ENCODE measurements at regions not wholly inside any gene's neighbourhood (a gene's known extent, or its start where the extent isn't known, plus 50 kb on each side); places are given as distances from the start of the nearest gene placed in this dataset.
A peak's percentile ranks its signal among the peaks of the same experiment; 100 is the strongest.

GRCh38 chr11:11078344-11079086, 220.7 kb upstream of the ZBED5 start:
- POLR2A ChIA-PET: no interaction called here
- DNase-seq (ENCODE audit: extremely low spot score): no peak
- no peak for TF ChIP-seq FOXA1 (IDR thresholded peaks at IDR 0.05)
- TF ChIP-seq ZNF384 (IDR thresholded peaks at IDR 0.05): no peak
- no peak for TF ChIP-seq NFRKB (IDR thresholded peaks at IDR 0.05)
- no peak for TF ChIP-seq TARDBP (IDR thresholded peaks at IDR 0.05)
- no peak for TF ChIP-seq L3MBTL2 (conservative IDR thresholded peaks at IDR 0.05)
- TF ChIP-seq HDGF (IDR thresholded peaks at IDR 0.05; ENCODE audit: borderline replicate concordance): no peak
- no peak for TF ChIP-seq PKNOX1 (IDR thresholded peaks at IDR 0.05)
- TF ChIP-seq FOXM1 (IDR thresholded peaks at IDR 0.05; ENCODE audit: borderline replicate concordance): no peak
- no peak for TF ChIP-seq FOXK2 (IDR thresholded peaks at IDR 0.05)
- no peak for TF ChIP-seq SP1 (IDR thresholded peaks at IDR 0.05)
- TF ChIP-seq BHLHE40 (IDR thresholded peaks at IDR 0.05; ENCODE audit: borderline replicate concordance): no peak
- no peak for TF ChIP-seq LEF1 (IDR thresholded peaks at IDR 0.05; ENCODE audit: borderline replicate concordance)
- CTCF ChIA-PET: no interaction called here

GRCh38 chr11:11077898-11078297, 220.0 kb upstream of the ZBED5 start:
- ChIA-PET POLR2A (no interaction called here), CTCF (no interaction called here)
- DNase-seq (ENCODE audit: extremely low spot score): no peak
- TF ChIP-seq BHLHE40 (IDR thresholded peaks at IDR 0.05; ENCODE audit: borderline replicate concordance) (no peak), NFRKB (IDR thresholded peaks at IDR 0.05) (no peak), L3MBTL2 (conservative IDR thresholded peaks at IDR 0.05) (no peak), SP1 (IDR thresholded peaks at IDR 0.05) (no peak), LEF1 (IDR thresholded peaks at IDR 0.05; ENCODE audit: borderline replicate concordance) (no peak), ZNF384 (IDR thresholded peaks at IDR 0.05) (no peak), ELF4 (IDR thresholded peaks at IDR 0.05) (no peak), CTBP1 (IDR thresholded peaks at IDR 0.05; ENCODE audit: borderline replicate concordance) (no peak), SUZ12 (IDR thresholded peaks at IDR 0.05) (no peak), PKNOX1 (IDR thresholded peaks at IDR 0.05) (no peak)

GRCh38 chr11:11076879-11077278, 219.0 kb upstream of the ZBED5 start:
- POLR2A ChIA-PET: interaction anchor here (1.3 kb wide), 1 partner anchor 268 kb away, joined by 3 read pairs; the partner anchor contains the start of gene EIF4G2
- no peak for DNase-seq (ENCODE audit: extremely low spot score)
- CTCF ChIA-PET: no interaction called here
- TF ChIP-seq TARDBP (IDR thresholded peaks at IDR 0.05) (no peak), HDGF (IDR thresholded peaks at IDR 0.05; ENCODE audit: borderline replicate concordance) (no peak), BHLHE40 (IDR thresholded peaks at IDR 0.05; ENCODE audit: borderline replicate concordance) (no peak)

- POLR2A ChIA-PET: interaction anchor here (1.3 kb wide), 1 partner anchor 267 kb away, joined by 3 read pairs; the partner anchor contains the start of gene EIF4G2
- no peak for DNase-seq (ENCODE audit: extremely low spot score)
- no peak for TF ChIP-seq PKNOX1 (IDR thresholded peaks at IDR 0.05)
- no peak for TF ChIP-seq FOXA1 (IDR thresholded peaks at IDR 0.05)
- no peak for TF ChIP-seq ELF4 (IDR thresholded peaks at IDR 0.05)
- no peak for TF ChIP-seq BHLHE40 (IDR thresholded peaks at IDR 0.05; ENCODE audit: borderline replicate concordance)
- no peak for TF ChIP-seq HDGF (IDR thresholded peaks at IDR 0.05; ENCODE audit: borderline replicate concordance)
- CTCF ChIA-PET: interaction anchor here (0.7 to 0.8 kb wide), 2 partner anchors 156 to 566 kb away, joined by 3 read pairs; no protein-coding TSS in a partner anchor
Measured at GRCh38 chr11:11076276-11076675, 218.4 kb upstream of the ZBED5 start.

- ChIA-PET CTCF (interaction anchor here (0.7 to 1.2 kb wide), 3 partner anchors 142 to 567 kb away, joined by 3 read pairs; no protein-coding TSS in a partner anchor), POLR2A (interaction anchor here (1.3 kb wide), 1 partner anchor 267 kb away, joined by 3 read pairs; the partner anchor contains the start of gene EIF4G2)
- DNase-seq (ENCODE audit: extremely low spot score): peak; percentile 17
- TF ChIP-seq FOXM1 (IDR thresholded peaks at IDR 0.05; ENCODE audit: borderline replicate concordance) (no peak), PKNOX1 (IDR thresholded peaks at IDR 0.05) (peak; percentile 53)
Measured at GRCh38 chr11:11075515-11076171, 217.8 kb upstream of the ZBED5 start.

- POLR2A ChIA-PET: no interaction called here
- TF ChIP-seq NFRKB (IDR thresholded peaks at IDR 0.05): no peak
- no peak for TF ChIP-seq SP1 (IDR thresholded peaks at IDR 0.05)
- TF ChIP-seq LEF1 (IDR thresholded peaks at IDR 0.05; ENCODE audit: borderline replicate concordance): no peak
- no peak for TF ChIP-seq PKNOX1 (IDR thresholded peaks at IDR 0.05)
- TF ChIP-seq CTBP1 (IDR thresholded peaks at IDR 0.05; ENCODE audit: borderline replicate concordance): no peak
- no peak for TF ChIP-seq ARNT (IDR thresholded peaks at IDR 0.05)
- TF ChIP-seq FOXA1 (IDR thresholded peaks at IDR 0.05): no peak
- no peak for TF ChIP-seq HDGF (IDR thresholded peaks at IDR 0.05; ENCODE audit: borderline replicate concordance)
- TF ChIP-seq FOXM1 (IDR thresholded peaks at IDR 0.05; ENCODE audit: borderline replicate concordance): no peak
- TF ChIP-seq L3MBTL2 (conservative IDR thresholded peaks at IDR 0.05): no peak
- no peak for TF ChIP-seq TARDBP (IDR thresholded peaks at IDR 0.05)
- TF ChIP-seq BHLHE40 (IDR thresholded peaks at IDR 0.05; ENCODE audit: borderline replicate concordance): no peak
- TF ChIP-seq ELF4 (IDR thresholded peaks at IDR 0.05): no peak
- no peak for TF ChIP-seq SUZ12 (IDR thresholded peaks at IDR 0.05)
- TF ChIP-seq ZNF384 (IDR thresholded peaks at IDR 0.05): no peak
- no peak for TF ChIP-seq FOXK2 (IDR thresholded peaks at IDR 0.05)
- no peak for DNase-seq (ENCODE audit: extremely low spot score)
- CTCF ChIA-PET: interaction anchor here (0.5 to 1.2 kb wide), 3 partner anchors 141 to 509 kb away, joined by 3 to 4 read pairs (median 4); no protein-coding TSS in a partner anchor
Measured at GRCh38 chr11:11074686-11075335, 217.0 kb upstream of the ZBED5 start.
